GM23338 (cell line): ENCODE measurements at regions not wholly inside any gene's neighbourhood (a gene's known extent, or its start where the extent isn't known, plus 50 kb on each side); places are given as distances from the start of the nearest gene placed in this dataset.

ENCODE experiments used
- CREB1 ChIP-seq: fragments of 250-450 bp; sonication (Bioruptor Pico); IDR thresholded peaks from 2 replicates; pipeline ENCODE4 v1.5.0; 2020; ENCODE audit warnings: low read depth, mild to moderate bottlenecking, moderate library complexity
- EZH2 ChIP-seq: fragments of 200-600 bp; sonication (generic); IDR thresholded peaks from one replicate; pipeline ENCODE4 v1.8.0; 2017; ENCODE audit warnings: antibody characterized with exemption, mild to moderate bottlenecking, low read depth; ENCODE audit not compliant: unreplicated experiment
- EZH2phosphoT487 ChIP-seq: fragments of 200-600 bp; sonication (generic); IDR thresholded peaks from one replicate; pipeline ENCODE4 v1.8.1; 2018; ENCODE audit warnings: antibody characterized with exemption; ENCODE audit not compliant: unreplicated experiment
- JUNB ChIP-seq: IDR thresholded peaks from one replicate; pipeline ENCODE4 v1.6.1; 2016; ENCODE audit warnings: antibody characterized with exemption; ENCODE audit not compliant: unreplicated experiment
- NANOG ChIP-seq: IDR thresholded peaks from 2 replicates; pipeline ENCODE4 v1.6.1; 2016; ENCODE audit warnings: antibody characterized with exemption, borderline replicate concordance
- POLR2AphosphoS5 ChIP-seq: IDR thresholded peaks from 2 replicates; pipeline ENCODE4 v1.6.1; 2016; ENCODE audit warnings: antibody characterized with exemption, low read depth
- ZNF114 ChIP-seq: fragments of 250-450 bp; sonication (Bioruptor Pico); IDR thresholded peaks from 2 replicates; pipeline ENCODE4 v1.5.0; 2020; ENCODE audit warnings: mild to moderate bottlenecking, moderate library complexity
- ZNF331 ChIP-seq: fragments of 250-450 bp; sonication (Bioruptor Pico); IDR thresholded peaks from 2 replicates; pipeline ENCODE4 v1.5.0; 2020; ENCODE audit warnings: low read depth, mild to moderate bottlenecking, moderate library complexity
- TF ChIP-seq, protein P1 (sequence below), 2 experiments: fragments of 200-600 bp in 1 of 2; sonication (generic) in 1 of 2; conservative IDR thresholded peaks; 2 replicates each; pipeline versions ENCODE4 v1.5.1 to v1.6.1; 2016 to 2017; ENCODE audit warnings: antibody characterized with exemption in 2 of 2, low read depth in 2 of 2, mild to moderate bottlenecking in 2 of 2, moderate library complexity in 1 of 2
- TF ChIP-seq, protein P2 (sequence below): IDR thresholded peaks from one replicate; pipeline ENCODE4 v1.6.1; 2018; ENCODE audit warnings: antibody characterized with exemption; ENCODE audit not compliant: unreplicated experiment
- TF ChIP-seq, protein P3 (sequence below): IDR thresholded peaks from 2 replicates; pipeline ENCODE4 v1.6.1; 2016; ENCODE audit warnings: antibody characterized with exemption

DNA sequence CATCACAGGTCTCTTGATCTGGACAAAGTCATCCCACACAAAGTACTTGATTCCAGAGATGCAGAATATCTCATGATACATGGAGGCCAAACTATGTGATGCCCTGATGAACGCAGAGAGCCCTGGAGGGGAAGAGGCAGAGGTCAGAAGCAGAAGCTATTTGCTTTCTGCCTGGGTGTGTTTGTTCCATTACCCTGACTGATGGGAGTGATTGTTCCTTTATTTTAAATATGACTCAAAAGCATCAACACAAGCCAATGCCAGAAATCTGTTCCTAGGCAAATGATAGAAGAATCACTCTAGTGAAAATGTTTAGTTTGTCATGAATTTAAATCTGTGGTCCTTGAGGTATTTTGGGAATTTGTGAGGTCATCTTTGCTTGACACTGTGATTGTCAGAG is 54.7 kb upstream of the GGTLC1 start:
- TF ChIP-seq, protein P1, sequence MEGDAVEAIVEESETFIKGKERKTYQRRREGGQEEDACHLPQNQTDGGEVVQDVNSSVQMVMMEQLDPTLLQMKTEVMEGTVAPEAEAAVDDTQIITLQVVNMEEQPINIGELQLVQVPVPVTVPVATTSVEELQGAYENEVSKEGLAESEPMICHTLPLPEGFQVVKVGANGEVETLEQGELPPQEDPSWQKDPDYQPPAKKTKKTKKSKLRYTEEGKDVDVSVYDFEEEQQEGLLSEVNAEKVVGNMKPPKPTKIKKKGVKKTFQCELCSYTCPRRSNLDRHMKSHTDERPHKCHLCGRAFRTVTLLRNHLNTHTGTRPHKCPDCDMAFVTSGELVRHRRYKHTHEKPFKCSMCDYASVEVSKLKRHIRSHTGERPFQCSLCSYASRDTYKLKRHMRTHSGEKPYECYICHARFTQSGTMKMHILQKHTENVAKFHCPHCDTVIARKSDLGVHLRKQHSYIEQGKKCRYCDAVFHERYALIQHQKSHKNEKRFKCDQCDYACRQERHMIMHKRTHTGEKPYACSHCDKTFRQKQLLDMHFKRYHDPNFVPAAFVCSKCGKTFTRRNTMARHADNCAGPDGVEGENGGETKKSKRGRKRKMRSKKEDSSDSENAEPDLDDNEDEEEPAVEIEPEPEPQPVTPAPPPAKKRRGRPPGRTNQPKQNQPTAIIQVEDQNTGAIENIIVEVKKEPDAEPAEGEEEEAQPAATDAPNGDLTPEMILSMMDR (conservative IDR thresholded peaks at IDR 0.05; ENCODE audit: low read depth in 2 of 2), result no peak
- TF ChIP-seq POLR2AphosphoS5 (no peak), EZH2 (no peak), JUNB (no peak), EZH2phosphoT487 (no peak), CREB1 (CRISPR knock-in tag) (no peak), NANOG (no peak), ZNF331 (CRISPR knock-in tag) (no peak), ZNF114 (CRISPR knock-in tag) (no peak)
- TF ChIP-seq, protein P2, sequence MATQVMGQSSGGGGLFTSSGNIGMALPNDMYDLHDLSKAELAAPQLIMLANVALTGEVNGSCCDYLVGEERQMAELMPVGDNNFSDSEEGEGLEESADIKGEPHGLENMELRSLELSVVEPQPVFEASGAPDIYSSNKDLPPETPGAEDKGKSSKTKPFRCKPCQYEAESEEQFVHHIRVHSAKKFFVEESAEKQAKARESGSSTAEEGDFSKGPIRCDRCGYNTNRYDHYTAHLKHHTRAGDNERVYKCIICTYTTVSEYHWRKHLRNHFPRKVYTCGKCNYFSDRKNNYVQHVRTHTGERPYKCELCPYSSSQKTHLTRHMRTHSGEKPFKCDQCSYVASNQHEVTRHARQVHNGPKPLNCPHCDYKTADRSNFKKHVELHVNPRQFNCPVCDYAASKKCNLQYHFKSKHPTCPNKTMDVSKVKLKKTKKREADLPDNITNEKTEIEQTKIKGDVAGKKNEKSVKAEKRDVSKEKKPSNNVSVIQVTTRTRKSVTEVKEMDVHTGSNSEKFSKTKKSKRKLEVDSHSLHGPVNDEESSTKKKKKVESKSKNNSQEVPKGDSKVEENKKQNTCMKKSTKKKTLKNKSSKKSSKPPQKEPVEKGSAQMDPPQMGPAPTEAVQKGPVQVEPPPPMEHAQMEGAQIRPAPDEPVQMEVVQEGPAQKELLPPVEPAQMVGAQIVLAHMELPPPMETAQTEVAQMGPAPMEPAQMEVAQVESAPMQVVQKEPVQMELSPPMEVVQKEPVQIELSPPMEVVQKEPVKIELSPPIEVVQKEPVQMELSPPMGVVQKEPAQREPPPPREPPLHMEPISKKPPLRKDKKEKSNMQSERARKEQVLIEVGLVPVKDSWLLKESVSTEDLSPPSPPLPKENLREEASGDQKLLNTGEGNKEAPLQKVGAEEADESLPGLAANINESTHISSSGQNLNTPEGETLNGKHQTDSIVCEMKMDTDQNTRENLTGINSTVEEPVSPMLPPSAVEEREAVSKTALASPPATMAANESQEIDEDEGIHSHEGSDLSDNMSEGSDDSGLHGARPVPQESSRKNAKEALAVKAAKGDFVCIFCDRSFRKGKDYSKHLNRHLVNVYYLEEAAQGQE, result no peak
- TF ChIP-seq, protein P3, sequence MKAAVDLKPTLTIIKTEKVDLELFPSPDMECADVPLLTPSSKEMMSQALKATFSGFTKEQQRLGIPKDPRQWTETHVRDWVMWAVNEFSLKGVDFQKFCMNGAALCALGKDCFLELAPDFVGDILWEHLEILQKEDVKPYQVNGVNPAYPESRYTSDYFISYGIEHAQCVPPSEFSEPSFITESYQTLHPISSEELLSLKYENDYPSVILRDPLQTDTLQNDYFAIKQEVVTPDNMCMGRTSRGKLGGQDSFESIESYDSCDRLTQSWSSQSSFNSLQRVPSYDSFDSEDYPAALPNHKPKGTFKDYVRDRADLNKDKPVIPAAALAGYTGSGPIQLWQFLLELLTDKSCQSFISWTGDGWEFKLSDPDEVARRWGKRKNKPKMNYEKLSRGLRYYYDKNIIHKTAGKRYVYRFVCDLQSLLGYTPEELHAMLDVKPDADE, result no peak
